ENCODE measurements at regions not wholly inside any gene's neighbourhood (a gene's known extent, or its start where the extent isn't known, plus 50 kb on each side); places are given as distances from the start of the nearest gene placed in this dataset.

DNA sequence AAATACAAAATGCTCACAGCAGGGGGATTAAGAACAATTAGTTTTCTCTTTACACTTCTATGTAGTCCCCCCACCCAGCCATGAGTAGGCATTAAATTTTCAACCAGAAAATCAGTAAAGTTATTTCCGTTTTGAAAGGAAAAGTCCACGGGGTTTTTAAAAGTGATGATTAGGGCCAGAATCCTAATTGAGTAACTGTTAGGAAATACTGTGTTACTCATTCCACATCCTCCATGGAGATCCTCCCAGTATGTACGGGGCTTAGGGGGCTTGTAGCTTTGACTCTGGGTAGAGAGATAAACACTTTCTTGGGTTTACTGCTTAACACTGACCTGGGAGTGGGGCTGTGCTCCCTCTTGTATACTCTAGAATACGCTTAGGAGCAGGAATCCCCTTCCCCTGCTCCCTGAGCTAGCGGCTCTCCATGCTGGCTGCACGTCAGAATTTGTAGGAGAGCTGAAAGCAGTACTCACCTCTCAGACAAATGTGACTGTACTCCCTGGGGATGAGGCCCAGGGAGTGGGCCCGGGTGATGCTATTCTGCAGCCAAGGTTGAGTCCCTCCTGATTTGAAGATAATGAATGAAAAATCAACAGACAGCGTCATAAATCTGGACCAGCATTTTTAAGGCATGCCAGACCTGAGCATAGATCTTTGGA, 100.5 kb downstream of the SLC4A3 start:
- no peak overlapping the region for H2BK120ac ChIP-seq (ENCODE audit: low read depth, low read length, poor library complexity, severe bottlenecking)
- H4K20me1 ChIP-seq (ENCODE audit: control insufficient read depth, insufficient read depth, insufficient read length): no peaks in the 10 kb centered on the region
- DNase-seq: no peak
- no peaks in the 10 kb centered on the region for H3K23me2 ChIP-seq (ENCODE audit: insufficient read length, low read depth, low read length, poor library complexity, severe bottlenecking)
- no peak overlapping the region for H3K4ac ChIP-seq (ENCODE audit: low read depth, low read length)
- Mint-ChIP-seq H3K36me3 (ENCODE audit: insufficient read depth in 1 of 3, low read depth in 3 of 3) (no peaks in the 10 kb centered on the region), H3K9me3 (no peaks in the 10 kb centered on the region), H3K4me1 (peaks cover 16 to 19% of the 10 kb centered on the region in 2 experiments), H3K27ac (peak overlapping the region in 1 of 3 experiments; percentile 47; a peak in 1 of 7 replicates), H3K27me3 (ENCODE audit: low read depth) (peaks cover 3% of the 10 kb centered on the region), H3K4me3 (no peak overlapping the region)
- no peak overlapping the region for H4K91ac ChIP-seq (ENCODE audit: insufficient read length, low read depth, low read length)
- H2BK20ac ChIP-seq (ENCODE audit: low read depth, low read length, poor library complexity, severe bottlenecking): no peak overlapping the region
- H2BK12ac ChIP-seq (ENCODE audit: insufficient read length, low read depth, low read length): no peak overlapping the region
- H4K8ac ChIP-seq (replicated peaks; ENCODE audit: insufficient read length, low read depth, low read length): no peak overlapping the region
- H2BK5ac ChIP-seq (ENCODE audit: insufficient read length, low read length): no peak overlapping the region
- H3K56ac ChIP-seq (ENCODE audit: insufficient read length, low read depth, low read length): no peak overlapping the region
- H3T11ph ChIP-seq (ENCODE audit: low read length): no peak overlapping the region
- no peak overlapping the region for H3K18ac ChIP-seq (ENCODE audit: insufficient read length, low read depth, low read length)
- no peaks in the 10 kb centered on the region for H3K27me3 ChIP-seq (ENCODE audit: insufficient read depth, low read length)
- H4K5ac ChIP-seq (ENCODE audit: insufficient read length, low read depth, low read length): no peak overlapping the region
- no peak overlapping the region for H3K14ac ChIP-seq (ENCODE audit: insufficient read depth, low read length)
- H3K79me1 ChIP-seq (ENCODE audit: insufficient read depth, low read depth, low read length, poor library complexity, severe bottlenecking): no peaks in the 10 kb centered on the region
- H2AK5ac ChIP-seq (ENCODE audit: insufficient read length, low read length): no peak overlapping the region
- no peak overlapping the region for H3K23ac ChIP-seq (ENCODE audit: insufficient read length, low read depth, low read length)
- H3K9me3 ChIP-seq (ENCODE audit: control insufficient read depth, low read depth, low read length): no peaks in the 10 kb centered on the region
- H2AFZ ChIP-seq (ENCODE audit: low read length): no peak overlapping the region
- H3K27ac ChIP-seq (ENCODE audit: insufficient read length, low read depth, low read length): no peak overlapping the region
- no peaks in the 10 kb centered on the region for H3K79me2 ChIP-seq (ENCODE audit: insufficient read depth, low read length)
- H3K9ac ChIP-seq (ENCODE audit: extremely low read depth, insufficient read length, low read length): no peak overlapping the region
- TF ChIP-seq, protein P1, sequence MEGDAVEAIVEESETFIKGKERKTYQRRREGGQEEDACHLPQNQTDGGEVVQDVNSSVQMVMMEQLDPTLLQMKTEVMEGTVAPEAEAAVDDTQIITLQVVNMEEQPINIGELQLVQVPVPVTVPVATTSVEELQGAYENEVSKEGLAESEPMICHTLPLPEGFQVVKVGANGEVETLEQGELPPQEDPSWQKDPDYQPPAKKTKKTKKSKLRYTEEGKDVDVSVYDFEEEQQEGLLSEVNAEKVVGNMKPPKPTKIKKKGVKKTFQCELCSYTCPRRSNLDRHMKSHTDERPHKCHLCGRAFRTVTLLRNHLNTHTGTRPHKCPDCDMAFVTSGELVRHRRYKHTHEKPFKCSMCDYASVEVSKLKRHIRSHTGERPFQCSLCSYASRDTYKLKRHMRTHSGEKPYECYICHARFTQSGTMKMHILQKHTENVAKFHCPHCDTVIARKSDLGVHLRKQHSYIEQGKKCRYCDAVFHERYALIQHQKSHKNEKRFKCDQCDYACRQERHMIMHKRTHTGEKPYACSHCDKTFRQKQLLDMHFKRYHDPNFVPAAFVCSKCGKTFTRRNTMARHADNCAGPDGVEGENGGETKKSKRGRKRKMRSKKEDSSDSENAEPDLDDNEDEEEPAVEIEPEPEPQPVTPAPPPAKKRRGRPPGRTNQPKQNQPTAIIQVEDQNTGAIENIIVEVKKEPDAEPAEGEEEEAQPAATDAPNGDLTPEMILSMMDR (conservative IDR thresholded peaks at IDR 0.05): no peak
- H2BK15ac ChIP-seq (ENCODE audit: low read depth, low read length): no peak overlapping the region
- H3K4me1 ChIP-seq (ENCODE audit: insufficient read depth, low read length): no peaks in the 10 kb centered on the region
- no CpG with 5 or more reads among the region's 8 CpGs for WGBS (ENCODE audit: extremely low coverage, insufficient read length, low lambda C conversion rate)
- no peak overlapping the region for H3K4me2 ChIP-seq (ENCODE audit: insufficient read depth, insufficient read length, low read length)
